OCI-LY7 (cell line): ENCODE measurements at regions not wholly inside any gene's neighbourhood (a gene's known extent, or its start where the extent isn't known, plus 50 kb on each side); places are given as distances from the start of the nearest gene placed in this dataset.

Experiments
- BruUV-seq: library from RNA; stranded (reverse); fragments of 400-500 nt; replicated peaks from 2 replicates; lab custom pipeline; 2021; lab: Mats Ljungman, UMichigan
- CTCF ChIA-PET: fragments of 300-600 bp; sonication (Branson Sonifier 250); formaldehyde crosslinking; loops from one replicate; lab custom pipeline; 2022; ENCODE audit warnings: antibody characterized with exemption; ENCODE audit not compliant: unreplicated experiment; lab: Charles Lee
- POLR2A ChIA-PET: fragments of 300-600 bp; sonication (Branson Sonifier 250); formaldehyde crosslinking; loops from one replicate; lab custom pipeline; 2022; ENCODE audit warnings: antibody characterized with exemption; lab: Charles Lee
- DNase-seq: peaks from one replicate; pipeline ENCODE4 v3.0.0-alpha.2; 2015; ENCODE audit warnings: low spot score
- H2AFZ ChIP-seq: fragments of 200-600 bp; sonication (generic), shearing (Covaris generic); 2 replicates; pipeline ENCODE4 v1.6.1; 2014; ENCODE audit warnings: mild to moderate bottlenecking, antibody characterized with exemption, low read length, moderate library complexity
- H3K27ac ChIP-seq: fragments of 200-600 bp; sonication (generic); 2 replicates; pipeline ENCODE4 v1.5.1; 2014; ENCODE audit warnings: mixed run types, low read depth, mild to moderate bottlenecking, moderate library complexity, low read length, inconsistent platforms; ENCODE audit not compliant: poor library complexity, severe bottlenecking
- H3K36me3 ChIP-seq: fragments of 200-600 bp; sonication (generic); 2 replicates; pipeline ENCODE4 v1.6.1; 2014; ENCODE audit warnings: mild to moderate bottlenecking, antibody characterized with exemption, low read length, moderate library complexity, mixed read lengths; ENCODE audit not compliant: insufficient read depth
- H3K4me1 ChIP-seq: fragments of 200-600 bp; sonication (generic); 2 replicates; pipeline ENCODE4 v1.5.1; 2014; ENCODE audit warnings: mild to moderate bottlenecking, low read length; ENCODE audit not compliant: insufficient read depth, poor library complexity, severe bottlenecking
- H3K4me2 ChIP-seq: fragments of 200-600 bp; sonication (generic); 2 replicates; pipeline ENCODE4 v1.6.1; 2014; ENCODE audit warnings: mild to moderate bottlenecking, low read length
- H3K4me3 ChIP-seq: fragments of 200-600 bp; sonication (generic); 2 replicates; pipeline ENCODE4 v1.5.1; 2014; ENCODE audit warnings: mild to moderate bottlenecking, low read depth, low read length; ENCODE audit not compliant: poor library complexity, severe bottlenecking
- H3K79me2 ChIP-seq: fragments of 200-600 bp; sonication (generic); 2 replicates; pipeline ENCODE4 v1.6.1; 2016; ENCODE audit warnings: low read depth, mild to moderate bottlenecking, low read length, moderate library complexity, mixed read lengths; ENCODE audit not compliant: insufficient read depth
- H3K9me2 ChIP-seq: fragments of 200-600 bp; sonication (generic); 2 replicates; pipeline ENCODE4 v1.6.1; 2016; ENCODE audit warnings: mild to moderate bottlenecking, low read length, mixed read lengths; ENCODE audit not compliant: insufficient read depth
- H3K9me3 ChIP-seq: fragments of 200-600 bp; sonication (generic); 2 replicates; pipeline ENCODE4 v1.6.1; 2014; ENCODE audit warnings: mild to moderate bottlenecking, mixed run types, low read length, mixed read lengths
- H4K20me1 ChIP-seq: fragments of 200-600 bp; sonication (generic); 2 replicates; pipeline ENCODE4 v1.6.1; 2014; ENCODE audit warnings: mild to moderate bottlenecking, antibody characterized with exemption, low read length, moderate library complexity, mixed read lengths; ENCODE audit not compliant: insufficient read depth
- CTCF ChIP-seq: fragments of 200-600 bp; sonication (generic); conservative IDR thresholded peaks from 2 replicates; pipeline ENCODE4 v1.5.1; 2014; ENCODE audit warnings: mild to moderate bottlenecking, antibody characterized with exemption, low read length, moderate library complexity, mixed read lengths
- EZH2phosphoT487 ChIP-seq: fragments of 200-600 bp; sonication (generic); IDR thresholded peaks from 2 replicates; pipeline ENCODE4 v1.6.1; 2018; ENCODE audit warnings: low read depth, borderline replicate concordance, mild to moderate bottlenecking, mixed run types, antibody characterized with exemption, low read length, moderate library complexity, mixed read lengths
- intact Hi-C: fragments of 100-400 bp; cut with micrococcal nuclease; formaldehyde crosslinking; loops from one replicate; pipeline ENCODE4 v1.10.0; 2022; ENCODE audit not compliant: unreplicated experiment

- H3K9me2 ChIP-seq = no peaks in the 10 kb centered on the region
- H2AFZ ChIP-seq = peak overlapping the region; percentile 51; the same call in 1 of the 2 replicates
- TF ChIP-seq EZH2phosphoT487 (no peak), CTCF (no peak)
- H3K4me1 ChIP-seq = no peaks in the 10 kb centered on the region
- no peak for DNase-seq
- no peaks in the 10 kb centered on the region for H3K79me2 ChIP-seq
- H3K9me3 ChIP-seq = no peaks in the 10 kb centered on the region
- H3K4me2 ChIP-seq = no peak overlapping the region
- no peaks in the 10 kb centered on the region for H3K36me3 ChIP-seq
- no peak overlapping the region for H3K27ac ChIP-seq
- no TSS peak for BruUV-seq
- H3K4me3 ChIP-seq = no peak overlapping the region
- H4K20me1 ChIP-seq = no peaks in the 10 kb centered on the region
- ChIA-PET CTCF (interaction anchor here (3.4 kb wide), 1 partner anchor 204 kb away, joined by 10 read pairs; no protein-coding TSS in a partner anchor), POLR2A (interaction anchor here (0.8 kb wide), 1 partner anchor 97 kb away, joined by 4 read pairs; no protein-coding TSS in a partner anchor)
- intact Hi-C loops = no loop called here
Measured at GRCh38 chr1:67555461-67556296, 125.5 kb upstream of the SERBP1 start.

- Histone ChIP-seq H3K9me3 (no peaks in the 10 kb centered on the region), H3K27ac (no peak overlapping the region), H3K4me3 (no peak overlapping the region), H3K4me1 (no peaks in the 10 kb centered on the region), H2AFZ (peak overlapping the region; percentile 51; the same call in 1 of the 2 replicates), H3K4me2 (no peak overlapping the region), H3K36me3 (no peaks in the 10 kb centered on the region), H3K79me2 (no peaks in the 10 kb centered on the region), H4K20me1 (no peaks in the 10 kb centered on the region), H3K9me2 (no peaks in the 10 kb centered on the region)
- intact Hi-C loops = no loop called here
- no peak for DNase-seq
- TF ChIP-seq EZH2phosphoT487 (no peak), CTCF (no peak)
- CTCF ChIA-PET = interaction anchor here (3.4 kb wide), 1 partner anchor 204 kb away, joined by 10 read pairs; no protein-coding TSS in a partner anchor
- POLR2A ChIA-PET = interaction anchor here (0.8 to 1.4 kb wide), 3 partner anchors 25 to 118 kb away, joined by 4 to 6 read pairs (median 5); no protein-coding TSS in a partner anchor
- no TSS peak for BruUV-seq
Measured at GRCh38 chr1:67556297-67556900, 126.2 kb upstream of the SERBP1 start.
